H1 (cell line): ENCODE measurements at regions not wholly inside any gene's neighbourhood (a gene's known extent, or its start where the extent isn't known, plus 50 kb on each side); places are given as distances from the start of the nearest gene placed in this dataset.

Experiments
- CTCF ChIA-PET: fragments of 300-600 bp; sonication (Branson Sonifier 250); formaldehyde crosslinking; loops from one replicate; lab custom pipeline; 2021; ENCODE audit not compliant: partially characterized antibody; lab: Charles Lee
- POLR2A ChIA-PET: fragments of 300-600 bp; sonication (Branson Sonifier 250); formaldehyde crosslinking; loops from one replicate; lab custom pipeline; 2021; ENCODE audit warnings: inconsistent platforms; ENCODE audit not compliant: partially characterized antibody; lab: Charles Lee
- DNase-seq, 2 experiments: peaks; one replicate each; pipeline versions ENCODE4 v3.0.0 to v3.0.0-alpha.2; 2010 to 2022; ENCODE audit warnings: low spot score in 2 of 2, low read depth in 1 of 2, mixed read lengths in 1 of 2
- FAIRE-seq: peaks from 2 replicates; lab custom pipeline; 2011; peaks lifted over from hg19 to GRCh38; lab: Jason Lieb, UNC
- H2AFZ ChIP-seq: 2 replicates; pipeline ENCODE4 v1.8.1; 2012; ENCODE audit warnings: low read length, inconsistent platforms
- H2AK5ac ChIP-seq: 2 replicates; pipeline ENCODE4 v1.6.1; 2013; ENCODE audit warnings: low read depth, low read length
- H2BK120ac ChIP-seq: replicated peaks from 2 replicates; pipeline ENCODE3; 2013; ENCODE audit warnings: low read depth, low read length, inconsistent platforms
- H2BK12ac ChIP-seq: 2 replicates; pipeline ENCODE4 v1.6.1; 2013; ENCODE audit warnings: low read depth, low read length
- H2BK15ac ChIP-seq: 2 replicates; pipeline ENCODE4 v1.6.1; 2013; ENCODE audit warnings: low read length
- H2BK20ac ChIP-seq: 2 replicates; pipeline ENCODE4 v1.6.1; 2013; ENCODE audit warnings: low read length
- H2BK5ac ChIP-seq: 2 replicates; pipeline ENCODE4 v1.6.1; 2013; ENCODE audit warnings: low read depth, low read length
- H3K14ac ChIP-seq: 2 replicates; pipeline ENCODE4 v1.6.1; 2013; ENCODE audit warnings: inconsistent platforms; ENCODE audit not compliant: insufficient read length
- H3K18ac ChIP-seq: 2 replicates; pipeline ENCODE4 v1.6.1; 2013; ENCODE audit warnings: low read length; ENCODE audit errors: extremely low read depth
- H3K23ac ChIP-seq: 2 replicates; pipeline ENCODE4 v1.6.1; 2013; ENCODE audit warnings: inconsistent platforms; ENCODE audit not compliant: insufficient read length
- H3K23me2 ChIP-seq: 2 replicates; pipeline ENCODE4 v1.6.1; 2013; ENCODE audit warnings: low read depth, low read length
- H3K27ac ChIP-seq: 2 replicates; pipeline ENCODE4 v1.6.1; 2011; ENCODE audit warnings: low read depth, low read length, inconsistent platforms
- H3K27me3 ChIP-seq, 4 experiments: replicated peaks in 1 of 4; 1 replicate in 1 of 4; 2 replicates in 3 of 4; pipeline versions ENCODE4 v1.6.1 to v1.8.1; 2011 to 2013; ENCODE audit warnings: low read length in 3 of 4, mild to moderate bottlenecking in 3 of 4, inconsistent platforms in 2 of 4, mixed read lengths in 2 of 4, moderate library complexity in 1 of 4; ENCODE audit not compliant: control insufficient read depth in 3 of 4, insufficient read depth in 3 of 4; ENCODE audit errors: extremely low read depth in 1 of 4
- H3K36me3 ChIP-seq, 4 experiments: 2 replicates each; pipeline versions ENCODE4 v1.6.1 to v1.8.1; 2011 to 2013; ENCODE audit warnings: mild to moderate bottlenecking in 4 of 4, low read length in 3 of 4, moderate library complexity in 2 of 4, control low read depth in 1 of 4, inconsistent platforms in 1 of 4; ENCODE audit not compliant: insufficient read depth in 4 of 4, control insufficient read depth in 2 of 4
- H3K4ac ChIP-seq: replicated peaks from 2 replicates; pipeline ENCODE3; 2013; ENCODE audit warnings: low read length, low read depth, mixed read lengths, inconsistent platforms; ENCODE audit not compliant: insufficient read length
- H3K4me1 ChIP-seq, 4 experiments: replicated peaks in 1 of 4; 1 replicate in 1 of 4; 2 replicates in 3 of 4; pipeline versions ENCODE4 v1.6.1 to v1.8.1; 2011 to 2013; ENCODE audit warnings: low read length in 3 of 4, inconsistent platforms in 2 of 4, mixed read lengths in 1 of 4; ENCODE audit not compliant: insufficient read depth in 4 of 4, control insufficient read depth in 3 of 4
- H3K4me2 ChIP-seq, 2 experiments: 2 replicates each; pipeline versions ENCODE4 v1.6.1 to v1.8.1; 2011 to 2013; ENCODE audit warnings: low read depth in 2 of 2, low read length in 2 of 2, control low read depth in 1 of 2, inconsistent platforms in 1 of 2, mild to moderate bottlenecking in 1 of 2; ENCODE audit not compliant: insufficient read depth in 1 of 2
- H3K4me3 ChIP-seq, 4 experiments: fragments of 200-600, 300-600 bp in 1 of 4; sonication (generic), shearing (Covaris generic), sonication (Bioruptor Twin) in 1 of 4; 2 replicates each; pipeline versions ENCODE4 v1.5.1 to v1.8.1; 2011 to 2016; ENCODE audit warnings: low read length in 4 of 4, low read depth in 3 of 4, control low read depth in 2 of 4, inconsistent platforms in 2 of 4, mild to moderate bottlenecking in 2 of 4, mixed read lengths in 1 of 4, moderate library complexity in 1 of 4; ENCODE audit not compliant: insufficient read depth in 2 of 4; ENCODE audit errors: extremely low read depth in 1 of 4
- H3K56ac ChIP-seq: replicated peaks from 2 replicates; pipeline ENCODE3; 2013; ENCODE audit warnings: low read depth, mild to moderate bottlenecking, mixed read lengths, low read length, inconsistent platforms; ENCODE audit not compliant: insufficient read length
- H3K79me1 ChIP-seq: 2 replicates; pipeline ENCODE4 v1.6.1; 2013; ENCODE audit warnings: low read depth, low read length, control low read depth
- H3K79me2 ChIP-seq, 2 experiments: 2 replicates each; pipeline versions ENCODE4 v1.6.1 to v1.8.1; 2012 to 2013; ENCODE audit warnings: low read length in 2 of 2, mild to moderate bottlenecking in 2 of 2, inconsistent platforms in 1 of 2; ENCODE audit not compliant: insufficient read depth in 2 of 2, control insufficient read depth in 1 of 2
- H3K9ac ChIP-seq, 4 experiments: replicated peaks in 1 of 4; 1 replicate in 1 of 4; 2 replicates in 3 of 4; pipeline versions ENCODE4 v1.6.1 to v1.8.1; 2011 to 2013; ENCODE audit warnings: low read depth in 3 of 4, low read length in 3 of 4, control low read depth in 2 of 4, mild to moderate bottlenecking in 2 of 4, moderate library complexity in 2 of 4, inconsistent platforms in 1 of 4; ENCODE audit errors: extremely low read depth in 1 of 4
- H3K9me3 ChIP-seq, 2 experiments: 2 replicates each; pipeline versions ENCODE4 v1.6.1 to v1.8.1; 2012 to 2013; ENCODE audit warnings: mild to moderate bottlenecking in 2 of 2, moderate library complexity in 2 of 2, control low read depth in 1 of 2, inconsistent platforms in 1 of 2, low read depth in 1 of 2, low read length in 1 of 2, mixed read lengths in 1 of 2; ENCODE audit not compliant: insufficient read depth in 2 of 2
- H4K20me1 ChIP-seq, 2 experiments: replicated peaks in 1 of 2; 2 replicates each; pipeline versions ENCODE3 to v1.8.1; 2011 to 2013; ENCODE audit warnings: inconsistent platforms in 2 of 2, low read length in 2 of 2, mild to moderate bottlenecking in 1 of 2; ENCODE audit not compliant: insufficient read depth in 2 of 2, control insufficient read depth in 1 of 2
- H4K5ac ChIP-seq: 2 replicates; pipeline ENCODE4 v1.6.1; 2013; ENCODE audit warnings: low read length, low read depth, mixed read lengths, inconsistent platforms; ENCODE audit not compliant: insufficient read length
- H4K8ac ChIP-seq: 2 replicates; pipeline ENCODE4 v1.8.0; 2013; ENCODE audit warnings: mild to moderate bottlenecking, moderate library complexity, low read length, inconsistent platforms; ENCODE audit not compliant: insufficient read depth; ENCODE audit errors: extremely low read depth
- H4K91ac ChIP-seq: replicated peaks from 2 replicates; pipeline ENCODE3; 2013; ENCODE audit warnings: low read length, mixed read lengths, inconsistent platforms; ENCODE audit not compliant: insufficient read length
- BCL11A ChIP-seq, 2 experiments: IDR thresholded peaks; one replicate each; pipeline ENCODE4 v1.6.1; 2011; ENCODE audit warnings: low read depth in 2 of 2, low read length in 2 of 2, mild to moderate bottlenecking in 2 of 2
- CREB1 ChIP-seq: IDR thresholded peaks from 2 replicates; pipeline ENCODE4 v1.6.1; 2012; ENCODE audit warnings: inconsistent platforms
- WGBS, 2 experiments: shearing (Covaris generic) in 1 of 2; methylation state at CpG; one replicate each; pipeline versions ENCODE4 v1.1.6 to v1.1.7; 2013 to 2015; ENCODE audit warnings: low lambda C conversion rate in 2 of 2, mixed read lengths in 2 of 2, inconsistent platforms in 1 of 2, low coverage in 1 of 2, missing lambda C conversion rate in 1 of 2; ENCODE audit not compliant: insufficient replicate concordance in 2 of 2, insufficient coverage in 1 of 2, insufficient read length in 1 of 2; ENCODE audit errors: extremely low coverage in 1 of 2, missing lambda C conversion rate in 1 of 2; 5-methylcytosine and 5-hydroxymethylcytosine counted together
- TF ChIP-seq, protein P1 (sequence below), 3 experiments: IDR thresholded peaks; 1 replicate in 2 of 3; 2 replicates in 1 of 3; pipeline versions ENCODE4 v1.5.1 to v1.6.1; 2011; ENCODE audit warnings: low read length in 3 of 3, mild to moderate bottlenecking in 3 of 3, inconsistent platforms in 2 of 3, low read depth in 1 of 3, moderate library complexity in 1 of 3; ENCODE audit not compliant: insufficient read depth in 1 of 3; ENCODE audit errors: control extremely low read depth in 1 of 3

DNA sequence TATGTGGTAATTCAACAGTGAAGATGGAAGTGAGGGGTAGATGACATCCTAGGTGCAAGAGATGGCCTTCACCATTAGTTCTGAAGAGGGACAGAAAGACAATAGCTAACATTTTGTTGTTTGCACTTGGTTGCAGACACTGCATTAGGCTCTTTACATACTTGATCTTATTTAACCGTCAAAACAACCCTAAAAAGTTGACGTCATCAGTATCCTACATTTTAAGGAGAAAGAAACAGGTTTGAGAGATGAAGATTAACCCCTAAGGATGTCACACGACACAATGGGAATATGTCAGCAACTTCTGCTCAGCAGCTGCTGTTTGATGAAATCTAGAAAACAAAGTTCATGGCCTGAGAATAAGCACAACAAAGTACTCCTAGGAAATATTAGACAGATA, 72.6 kb upstream of the MC3R start:
- Histone ChIP-seq H4K91ac (no peak overlapping the region), H3K56ac (no peak overlapping the region), H3K36me3 (no peaks in the 10 kb centered on the region), H2BK12ac (no peak overlapping the region), H2AK5ac (no peak overlapping the region), H3K18ac (no peak overlapping the region), H2BK15ac (no peak overlapping the region), H4K8ac (no peak overlapping the region), H4K20me1 (no peaks in the 10 kb centered on the region), H3K79me1 (no peaks in the 10 kb centered on the region), H3K23ac (no peak overlapping the region), H3K23me2 (no peaks in the 10 kb centered on the region), H2BK5ac (no peak overlapping the region), H4K5ac (no peak overlapping the region), H3K4ac (no peak overlapping the region), H3K27me3 (no peaks in the 10 kb centered on the region), H2BK120ac (no peak overlapping the region), H3K9me3 (peaks cover 51 to 75% of the 10 kb centered on the region in 2 experiments), H3K4me2 (no peak overlapping the region), H2AFZ (no peak overlapping the region), H2BK20ac (no peak overlapping the region), H3K9ac (no peak overlapping the region), H3K27ac (no peak overlapping the region), H3K4me1 (no peaks in the 10 kb centered on the region), H3K4me3 (no peak overlapping the region), H3K79me2 (no peaks in the 10 kb centered on the region), H3K14ac (no peak overlapping the region)
- ChIA-PET CTCF (no interaction called here), POLR2A (no interaction called here)
- FAIRE-seq (no peak), DNase-seq (no peak)
- WGBS, 2 experiments, result 76% methylated on average over 3 of the region's 3 CpGs; no CpG with 5 or more reads in 1 of the 2 experiments
- TF ChIP-seq, protein P1, sequence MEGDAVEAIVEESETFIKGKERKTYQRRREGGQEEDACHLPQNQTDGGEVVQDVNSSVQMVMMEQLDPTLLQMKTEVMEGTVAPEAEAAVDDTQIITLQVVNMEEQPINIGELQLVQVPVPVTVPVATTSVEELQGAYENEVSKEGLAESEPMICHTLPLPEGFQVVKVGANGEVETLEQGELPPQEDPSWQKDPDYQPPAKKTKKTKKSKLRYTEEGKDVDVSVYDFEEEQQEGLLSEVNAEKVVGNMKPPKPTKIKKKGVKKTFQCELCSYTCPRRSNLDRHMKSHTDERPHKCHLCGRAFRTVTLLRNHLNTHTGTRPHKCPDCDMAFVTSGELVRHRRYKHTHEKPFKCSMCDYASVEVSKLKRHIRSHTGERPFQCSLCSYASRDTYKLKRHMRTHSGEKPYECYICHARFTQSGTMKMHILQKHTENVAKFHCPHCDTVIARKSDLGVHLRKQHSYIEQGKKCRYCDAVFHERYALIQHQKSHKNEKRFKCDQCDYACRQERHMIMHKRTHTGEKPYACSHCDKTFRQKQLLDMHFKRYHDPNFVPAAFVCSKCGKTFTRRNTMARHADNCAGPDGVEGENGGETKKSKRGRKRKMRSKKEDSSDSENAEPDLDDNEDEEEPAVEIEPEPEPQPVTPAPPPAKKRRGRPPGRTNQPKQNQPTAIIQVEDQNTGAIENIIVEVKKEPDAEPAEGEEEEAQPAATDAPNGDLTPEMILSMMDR (IDR thresholded peaks at IDR 0.05; ENCODE audit: control extremely low read depth in 1 of 3, insufficient read depth in 1 of 3, low read depth in 1 of 3, low read length in 3 of 3), result no peak
- TF ChIP-seq BCL11A (IDR thresholded peaks at IDR 0.05; ENCODE audit: low read depth in 2 of 2, low read length in 2 of 2) (no peak), CREB1 (no peak)
